Globus pallidus (tissue), 1 donor: ENCODE measurements at regions not wholly inside any gene's neighbourhood (a gene's known extent, or its start where the extent isn't known, plus 50 kb on each side); places are given as distances from the start of the nearest gene placed in this dataset.
"Not testable (repeated sequence)": the region's sequence is repeated elsewhere in the genome, so short reads cannot be mapped to it uniquely, and the experiment has no call there.

Experiments
- DNase-seq: peaks from one replicate; pipeline ENCODE4 v3.0.0-alpha.2; 2015; ENCODE audit warnings: low spot score

GRCh38 chr1:47594627-47595026, 156.8 kb downstream of the FOXD2 start:
- no peak for DNase-seq

DNA sequence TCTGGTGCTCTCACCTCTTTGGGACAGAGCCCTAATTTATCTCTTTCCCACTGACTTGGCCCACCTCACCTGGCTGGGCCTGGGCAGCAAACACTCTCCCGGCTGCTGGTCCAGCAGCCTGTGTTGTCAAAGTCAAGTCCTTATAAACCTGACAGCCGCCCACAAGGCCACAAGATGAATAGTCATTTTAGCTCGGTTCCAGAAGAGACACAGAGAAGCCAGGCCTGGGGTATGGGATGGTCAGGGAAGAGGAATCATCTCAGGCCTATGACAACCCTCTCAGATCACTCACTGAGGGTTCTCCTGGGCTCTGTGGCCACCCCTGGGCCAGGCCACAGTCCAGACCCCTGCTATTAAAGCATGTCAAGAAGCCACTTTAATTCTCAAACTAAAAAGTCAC, 158.5 kb downstream of the FOXD2 start:
- no peak for DNase-seq

DNA sequence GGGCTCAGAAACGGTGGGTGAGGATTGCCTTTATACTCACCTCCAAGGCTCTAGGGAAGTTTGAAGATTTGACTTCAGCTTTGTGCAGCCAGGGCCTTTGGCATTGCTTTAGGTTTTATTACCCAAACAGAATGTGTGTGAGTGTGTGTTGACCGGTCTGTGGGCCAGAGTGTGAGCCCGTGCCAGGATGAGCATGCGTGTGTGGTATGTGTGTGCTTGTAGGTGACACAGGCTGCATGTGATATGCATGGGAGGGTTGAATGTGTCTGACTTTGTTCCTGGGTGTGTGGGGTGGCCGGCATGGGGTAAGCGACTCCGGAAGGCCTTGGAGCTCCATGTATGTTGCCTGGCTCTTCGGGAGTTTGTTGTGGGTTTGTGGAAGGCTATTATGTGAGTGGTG, 160.5 kb downstream of the FOXD2 start:
- no peak for DNase-seq

DNA sequence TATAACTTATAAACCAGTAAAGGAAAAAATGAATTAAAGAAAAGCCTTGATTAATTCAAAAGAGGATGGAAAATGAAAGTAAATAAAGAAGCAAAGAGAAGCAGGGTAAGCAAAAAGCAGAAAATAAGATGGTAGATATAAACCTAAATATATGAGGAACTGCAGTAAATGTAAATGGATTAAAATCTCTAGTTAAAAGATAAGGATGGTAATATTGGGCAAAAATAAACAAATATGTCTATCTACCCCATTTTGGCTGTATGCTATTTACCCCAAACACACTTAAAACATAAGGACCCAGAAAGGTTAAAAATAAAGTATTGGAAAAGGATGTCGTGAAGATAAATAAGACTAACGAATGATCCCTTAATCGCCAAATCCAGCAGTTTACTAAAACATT, 161.9 kb downstream of the FOXD2 start:
- no peak for DNase-seq

DNA sequence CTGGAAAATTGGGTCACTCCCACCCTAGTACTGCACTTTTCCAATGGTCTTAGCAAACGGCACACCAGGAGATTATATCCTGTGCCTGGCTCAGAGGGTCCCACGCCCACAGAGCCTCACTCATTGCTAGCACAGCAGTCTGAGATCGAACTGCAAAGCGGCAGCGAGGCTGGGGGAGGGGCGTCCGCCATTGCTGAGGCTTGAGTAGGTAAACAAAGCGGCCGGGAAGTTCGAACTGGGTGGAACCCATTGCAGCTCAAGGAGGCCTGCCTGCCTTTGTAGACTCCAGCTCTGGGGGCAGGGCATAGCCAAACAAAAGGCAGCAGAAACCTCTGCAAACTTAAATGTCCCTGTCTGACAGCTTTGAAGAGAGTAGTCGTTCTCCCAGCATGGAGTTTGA, 164.6 kb downstream of the FOXD2 start:
- not testable (repeated sequence) for DNase-seq

DNA sequence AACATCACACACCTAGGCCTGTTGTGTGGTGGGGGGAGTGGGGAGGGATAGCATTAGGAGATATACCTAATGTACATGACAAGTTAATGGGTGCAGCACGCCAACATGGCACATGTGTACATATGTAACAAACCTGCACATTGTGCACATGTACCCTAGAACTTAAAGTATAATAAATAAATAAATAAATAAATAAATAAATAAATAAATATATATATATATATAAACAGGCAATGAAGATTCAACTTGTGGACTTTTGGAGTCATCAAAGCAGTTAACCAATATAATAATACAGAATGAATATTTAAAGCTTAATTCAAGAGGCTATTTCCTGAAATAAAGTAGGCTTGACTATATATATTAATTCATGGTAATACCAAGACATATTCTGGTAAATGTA, 167.0 kb downstream of the FOXD2 start:
- not testable (repeated sequence) for DNase-seq

GRCh38 chr1:47608296-47608875, 170.5 kb downstream of the FOXD2 start:
- DNase-seq: no peak

DNA sequence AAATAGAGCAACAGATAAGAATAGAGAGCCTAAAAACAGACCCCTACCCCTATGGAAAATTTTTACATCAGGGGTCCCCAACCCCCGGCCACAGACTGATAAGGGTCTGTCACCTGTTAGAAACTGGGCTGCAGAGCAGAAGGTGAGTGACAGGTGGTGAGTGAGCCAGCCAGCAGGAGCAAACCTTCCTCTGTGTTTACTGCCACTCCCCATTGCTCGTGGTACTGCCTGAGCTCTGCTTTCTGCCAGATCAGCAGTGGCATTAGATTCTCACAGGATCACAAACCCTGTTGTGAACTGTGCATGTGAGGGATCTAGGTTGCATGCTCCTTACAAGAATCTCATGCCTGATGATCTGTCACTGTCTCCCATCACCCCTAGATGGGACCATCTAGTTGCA, 174.1 kb downstream of the FOXD2 start:
- DNase-seq: no peak

- DNase-seq: no peak
Measured at GRCh38 chr1:47612819-47613218, 175.0 kb downstream of the FOXD2 start.

DNA sequence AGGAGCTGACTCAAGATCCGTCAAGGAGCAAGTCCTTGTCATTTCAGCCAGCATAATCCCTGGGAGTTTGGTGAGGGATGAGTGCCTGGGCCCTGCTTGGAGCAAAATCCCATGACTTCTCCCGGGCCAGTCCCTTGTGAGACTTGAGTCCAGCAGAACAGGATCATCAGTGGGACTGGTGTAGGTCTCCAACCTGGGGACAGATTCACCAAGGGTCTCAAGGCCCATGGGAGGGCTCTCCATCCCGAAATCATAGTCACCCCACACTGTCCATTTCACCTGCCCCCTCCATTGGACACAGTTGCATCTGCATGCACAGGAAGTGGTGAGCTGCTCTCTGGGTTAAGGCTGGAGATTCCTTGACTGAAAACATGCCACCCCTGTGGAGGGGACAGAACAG, 178.2 kb downstream of the FOXD2 start:
- no peak for DNase-seq

DNA sequence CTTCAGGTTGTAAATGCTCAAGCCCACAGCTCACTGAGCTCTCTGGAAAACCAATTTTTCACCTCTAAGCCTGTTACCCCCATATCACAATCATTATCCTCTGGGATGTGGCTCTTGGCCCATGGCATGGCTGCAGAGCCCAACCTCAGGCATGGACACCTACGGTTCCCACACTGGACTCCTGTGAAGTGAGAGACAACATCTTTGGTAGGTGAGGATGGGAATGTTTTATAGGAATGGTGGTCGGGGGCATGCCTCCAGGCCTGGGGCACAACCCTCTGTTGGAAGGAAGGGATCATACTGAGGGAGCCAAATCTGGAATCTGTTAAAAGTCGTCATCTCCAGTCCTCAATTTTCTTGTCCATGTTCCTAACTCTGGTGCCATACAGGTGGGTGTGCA, 179.1 kb downstream of the FOXD2 start:
- DNase-seq: no peak

DNA sequence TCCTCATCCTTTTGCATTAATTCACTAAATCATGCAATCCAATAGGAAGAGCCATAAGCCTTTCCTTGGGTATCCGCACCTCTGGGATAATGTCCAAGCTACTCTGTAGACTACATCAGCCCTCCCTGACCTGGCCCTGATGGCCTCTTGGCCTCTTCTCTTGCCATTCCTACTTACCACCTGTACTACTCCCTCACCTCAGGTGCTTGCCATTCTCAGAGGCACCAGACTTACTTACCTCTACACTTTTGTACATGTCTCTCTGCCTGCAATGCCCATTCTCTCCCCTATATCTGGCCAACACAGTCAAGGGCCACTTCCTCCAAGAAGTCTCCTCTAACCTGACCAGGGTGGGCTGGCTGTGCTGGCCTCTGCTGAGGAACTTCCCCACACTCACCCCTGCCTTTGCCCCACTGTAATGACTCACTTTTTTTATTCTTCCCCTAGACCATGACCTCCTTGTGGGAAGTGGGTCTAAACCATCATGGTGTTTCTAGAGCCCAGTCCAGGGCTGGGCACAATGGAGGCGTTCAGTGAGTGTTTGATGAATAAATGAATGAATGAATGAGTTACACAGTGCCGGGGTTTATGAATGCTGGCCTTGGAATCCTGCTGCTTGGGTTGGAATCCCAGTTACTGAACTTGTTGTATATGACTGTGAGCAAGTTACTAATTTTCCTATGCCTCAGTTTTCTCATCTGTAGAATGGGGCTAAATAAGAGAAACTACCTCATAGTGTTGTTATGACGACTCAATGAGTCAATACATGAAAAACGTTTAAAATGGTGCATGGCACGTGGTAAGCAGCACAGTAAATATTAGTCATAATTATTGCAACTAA, 179.8 kb downstream of the FOXD2 start:
- no peak for DNase-seq

- DNase-seq: no peak
Measured at GRCh38 chr1:47618222-47618720, 180.4 kb downstream of the FOXD2 start.

GRCh38 chr1:47618830-47619229, 181.0 kb downstream of the FOXD2 start:
- DNase-seq: no peak

GRCh38 chr1:47621483-47621882, 183.6 kb downstream of the FOXD2 start:
- no peak for DNase-seq

DNA sequence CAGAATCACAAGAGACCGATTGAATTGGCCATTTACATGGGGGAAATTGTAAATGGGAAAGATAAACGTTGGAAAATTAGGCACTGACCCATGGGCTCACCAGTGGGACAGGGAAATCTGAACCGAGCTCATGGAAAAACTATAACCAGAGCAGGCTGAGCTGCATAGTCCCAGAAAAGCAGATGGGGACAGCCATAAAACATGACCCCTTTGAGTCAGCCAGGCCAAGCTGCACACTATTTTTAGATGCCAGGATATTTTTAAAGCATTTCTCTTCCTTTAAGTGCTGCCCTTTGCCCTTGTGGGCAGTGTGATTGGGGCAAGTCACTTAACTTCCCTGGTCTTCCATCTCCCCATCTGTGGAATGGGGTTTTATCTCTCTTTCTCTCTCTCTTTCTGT, 184.1 kb downstream of the FOXD2 start:
- no peak for DNase-seq

DNA sequence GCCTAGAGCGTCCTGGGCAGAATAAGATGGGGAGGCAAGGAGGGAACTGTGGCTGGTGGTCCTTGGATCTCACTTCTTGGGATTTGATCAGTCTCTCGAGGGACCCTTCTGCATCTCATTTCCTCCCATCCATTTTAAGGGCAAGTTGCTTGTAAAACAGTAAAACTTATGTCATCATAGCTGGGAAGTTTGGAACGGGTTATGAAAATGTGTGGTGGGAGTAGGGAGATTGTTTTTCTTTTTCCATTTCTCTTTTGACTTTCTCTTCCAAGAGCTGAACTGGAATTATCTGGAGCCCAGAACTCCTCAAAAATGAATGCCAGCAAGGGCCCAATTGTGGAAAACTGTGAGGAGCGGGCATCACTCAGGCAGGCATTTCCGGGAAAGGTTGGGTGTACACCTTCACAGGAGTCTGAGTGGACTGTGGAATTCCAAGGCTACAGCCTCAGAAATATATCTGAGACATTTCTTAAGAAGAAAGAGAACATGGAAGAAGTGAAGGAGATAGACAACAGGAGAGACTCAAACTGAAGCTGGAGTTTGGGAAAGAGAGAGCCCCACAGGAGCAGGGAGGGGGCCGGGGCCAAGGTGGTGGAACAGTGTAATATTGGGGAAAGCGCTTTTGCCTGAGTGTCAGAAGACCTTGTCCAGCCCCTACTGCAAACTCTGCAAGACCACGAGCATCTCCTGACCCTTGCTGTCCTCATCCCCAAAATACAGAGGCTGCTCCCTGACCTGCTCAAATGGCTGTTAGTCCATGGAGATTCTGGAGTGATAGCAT, 185.1 kb downstream of the FOXD2 start:
- no peak for DNase-seq

GRCh38 chr1:47623557-47623940, 185.7 kb downstream of the FOXD2 start:
- no peak for DNase-seq

DNA sequence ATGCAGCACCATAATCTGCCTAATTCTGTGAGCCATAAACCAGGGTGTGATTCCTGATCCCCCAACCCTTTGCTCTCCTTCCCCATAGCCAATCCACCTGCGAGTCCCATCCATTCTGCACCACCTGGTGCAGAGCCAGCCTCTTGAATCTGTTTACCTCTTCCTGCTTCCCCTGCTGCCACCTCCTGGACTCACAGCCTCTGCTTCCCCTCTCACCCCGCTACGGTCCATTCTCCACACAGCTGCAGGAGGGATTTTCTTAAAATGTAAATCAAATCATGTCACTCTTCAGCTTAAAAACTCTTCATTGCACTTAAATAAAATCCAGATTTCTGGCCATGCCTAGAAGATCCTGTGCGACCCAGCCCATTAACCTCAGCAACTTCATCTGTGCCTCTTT, 186.7 kb downstream of the FOXD2 start:
- DNase-seq: no peak

DNA sequence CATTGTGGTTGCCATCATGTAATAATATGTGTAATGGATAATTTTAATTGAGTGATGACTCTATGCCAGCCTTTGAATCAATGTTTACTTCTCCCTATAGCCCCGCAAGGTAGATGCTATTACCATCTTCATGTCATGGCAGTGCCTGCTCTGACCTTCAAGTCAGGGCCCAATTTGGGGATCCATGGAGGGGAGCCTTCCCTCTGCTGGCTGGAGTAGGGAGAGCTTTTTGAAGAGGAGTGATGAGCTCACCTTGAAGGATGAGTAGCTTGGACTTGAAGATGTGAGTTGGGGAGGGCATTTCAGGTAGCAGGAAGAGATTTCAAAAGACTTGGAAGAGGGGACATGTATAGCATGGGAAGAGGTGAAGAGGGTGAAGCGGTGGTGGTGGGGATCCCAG, 189.2 kb downstream of the FOXD2 start:
- DNase-seq: no peak

GRCh38 chr1:47627471-47628370, 189.9 kb downstream of the FOXD2 start:
- DNase-seq: no peak

DNA sequence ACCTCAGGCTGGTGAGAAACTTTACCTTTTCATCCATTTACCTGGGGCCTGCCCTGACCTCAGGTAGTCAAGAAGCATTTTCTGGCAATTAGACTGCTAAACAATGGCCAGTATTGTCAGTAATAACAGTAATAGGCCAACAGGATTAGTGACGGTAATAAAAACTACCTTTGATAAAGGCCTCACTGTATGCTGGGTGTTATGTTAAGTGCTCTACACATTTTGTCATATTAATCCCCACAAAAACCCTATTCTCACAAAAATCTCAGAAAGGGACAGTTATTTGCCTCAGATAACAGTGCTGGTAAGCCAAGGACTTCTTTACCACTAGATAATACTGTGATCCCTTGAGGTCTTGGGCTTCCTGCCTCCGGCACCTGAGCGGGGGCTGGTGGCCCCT, 191.4 kb downstream of the FOXD2 start:
- DNase-seq: no peak
